NCI-H526 (cell line): ENCODE measurements at regions not wholly inside any gene's neighbourhood (a gene's known extent, or its start where the extent isn't known, plus 50 kb on each side); places are given as distances from the start of the nearest gene placed in this dataset.
"Not testable (repeated sequence)": the region's sequence is repeated elsewhere in the genome, so short reads cannot be mapped to it uniquely, and the experiment has no call there.

Experiments used
- DNase-seq, 2 experiments: peaks; one replicate each; lab custom pipeline; 2025; lab: John Stamatoyannopoulos, UW

- no peak for DNase-seq
These were observed 411.7 kb upstream of the MYT1L start for GRCh38 chr2:2742726-2743125.

- DNase-seq = no peak
These were observed 409.2 kb upstream of the MYT1L start for GRCh38 chr2:2740238-2740775.

GRCh38 chr2:2739231-2739795 is 408.2 kb upstream of the MYT1L start:
- no peak for DNase-seq

GRCh38 chr2:2738684-2739083 is 407.6 kb upstream of the MYT1L start:
- no peak for DNase-seq

- DNase-seq = no peak
These were observed 407.2 kb upstream of the MYT1L start for GRCh38 chr2:2738276-2738675.

- DNase-seq = no peak
These were observed 404.0 kb upstream of the MYT1L start for GRCh38 chr2:2735041-2735440.

GRCh38 chr2:2734308-2734707 is 403.2 kb upstream of the MYT1L start:
- no peak for DNase-seq

- DNase-seq = no peak
These were observed 402.7 kb upstream of the MYT1L start for GRCh38 chr2:2733818-2734217.

GRCh38 chr2:2732331-2733119 is 401.4 kb upstream of the MYT1L start:
- no peak for DNase-seq

- no peak for DNase-seq
These were observed 400.8 kb upstream of the MYT1L start for GRCh38 chr2:2731816-2732284.

- DNase-seq = no peak
These were observed 400.2 kb upstream of the MYT1L start for GRCh38 chr2:2731101-2731815.

- no peak for DNase-seq
These were observed 399.3 kb upstream of the MYT1L start for GRCh38 chr2:2730301-2730833.

GRCh38 chr2:2729246-2729645 is 398.2 kb upstream of the MYT1L start:
- DNase-seq = no peak

GRCh38 chr2:2728635-2729034 is 397.6 kb upstream of the MYT1L start:
- no peak for DNase-seq

- DNase-seq = no peak
These were observed 396.9 kb upstream of the MYT1L start for GRCh38 chr2:2727876-2728511.

- no peak for DNase-seq
These were observed 395.1 kb upstream of the MYT1L start for GRCh38 chr2:2726163-2726562.

GRCh38 chr2:2723064-2723463 is 392.0 kb upstream of the MYT1L start:
- DNase-seq = no peak

GRCh38 chr2:2721296-2721835 is 390.3 kb upstream of the MYT1L start:
- DNase-seq = no peak

GRCh38 chr2:2720806-2721205 is 389.7 kb upstream of the MYT1L start:
- not testable (repeated sequence) for DNase-seq

GRCh38 chr2:2720351-2720750 is 389.3 kb upstream of the MYT1L start:
- DNase-seq = no peak

- DNase-seq = no peak
These were observed 388.7 kb upstream of the MYT1L start for GRCh38 chr2:2719781-2720180.

- DNase-seq = no peak
These were observed 387.9 kb upstream of the MYT1L start for GRCh38 chr2:2719015-2719414.
